ENCODE measurements at regions not wholly inside any gene's neighbourhood (a gene's known extent, or its start where the extent isn't known, plus 50 kb on each side); places are given as distances from the start of the nearest gene placed in this dataset.

DNA sequence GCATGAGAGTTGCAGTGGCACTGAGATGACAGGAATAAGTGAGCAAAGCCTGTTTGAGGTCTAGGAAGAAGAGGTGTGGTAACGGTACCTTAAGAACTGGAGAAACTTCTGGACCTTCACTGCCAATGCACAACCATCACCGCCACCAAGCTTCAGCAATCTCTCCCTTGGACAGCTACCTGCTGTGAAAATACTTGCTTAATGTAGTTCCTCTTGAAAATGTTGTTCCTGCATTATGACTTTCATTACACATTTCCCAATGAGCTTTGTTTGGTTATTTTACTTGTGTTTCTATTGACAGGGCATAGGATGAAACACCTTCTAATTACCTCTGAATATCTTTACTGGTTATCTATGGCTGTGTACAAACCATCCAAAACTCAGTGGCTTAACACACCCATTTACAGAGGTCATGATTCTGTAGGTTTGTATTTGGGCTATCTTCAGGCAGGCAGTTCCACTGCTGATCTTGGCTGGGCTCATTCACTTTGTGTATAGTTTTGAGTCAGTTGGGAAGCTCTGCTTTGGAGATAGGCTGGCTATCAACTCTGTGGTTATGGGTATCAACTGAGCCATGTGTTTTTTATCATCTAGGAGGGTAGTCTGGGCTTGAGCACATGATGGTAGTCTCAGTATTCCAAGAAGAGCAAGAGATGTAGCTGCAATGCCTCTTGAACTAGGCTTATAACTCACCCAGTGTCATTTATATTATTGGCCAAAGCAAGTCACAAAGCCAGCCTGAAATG, 149.4 kb downstream of the ELAVL4 start:
- DNase-seq (no peak), ATAC-seq (no peak)
- intact Hi-C loops (cut with DNase I, micrococcal nuclease): no loop called here

DNA sequence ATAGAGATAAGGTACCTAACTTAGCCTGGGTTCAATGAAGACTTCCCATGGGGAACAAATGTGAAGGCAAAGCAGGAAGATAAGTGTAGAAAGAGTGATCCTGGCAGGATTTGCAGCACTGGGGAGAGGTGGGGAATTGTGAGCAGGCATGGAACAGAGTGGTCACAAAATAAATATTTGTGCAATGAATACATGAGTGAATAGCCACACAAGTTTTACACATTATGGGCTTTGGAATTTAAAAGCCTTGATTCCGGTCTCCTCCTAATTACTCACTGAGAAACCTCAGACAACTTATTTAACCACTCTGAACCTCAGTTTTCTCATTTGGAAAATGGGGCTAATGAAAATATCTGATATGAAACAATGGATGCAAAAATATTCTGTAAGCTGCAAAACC, 148.3 kb downstream of the ELAVL4 start:
- no peak for ATAC-seq
- DNase-seq: no peak
- intact Hi-C loops (cut with DNase I, micrococcal nuclease): no loop called here

Measured in left colon (tissue), 2 donors.